HEK293T (cell line): ENCODE measurements at regions not wholly inside any gene's neighbourhood (a gene's known extent, or its start where the extent isn't known, plus 50 kb on each side); places are given as distances from the start of the nearest gene placed in this dataset.

Experiments
- CTBP1 ChIP-seq: fragments of 450-650 bp; IDR thresholded peaks from 2 replicates; pipeline ENCODE4 v1.6.1; 2016; ENCODE audit warnings: borderline replicate concordance
- ELF4 ChIP-seq: fragments of 450-650 bp; IDR thresholded peaks from 2 replicates; pipeline ENCODE4 v1.6.1; 2017; ENCODE audit warnings: antibody characterized with exemption
- FOXA1 ChIP-seq: fragments of 450-650 bp; IDR thresholded peaks from 2 replicates; pipeline ENCODE4 v1.6.1; 2016; ENCODE audit warnings: mild to moderate bottlenecking
- FOXK2 ChIP-seq: fragments of 450-650 bp; IDR thresholded peaks from 2 replicates; pipeline ENCODE4 v1.6.1; 2016; ENCODE audit warnings: mild to moderate bottlenecking
- FOXM1 ChIP-seq: fragments of 450-650 bp; IDR thresholded peaks from 2 replicates; pipeline ENCODE4 v1.6.1; 2017; ENCODE audit warnings: mild to moderate bottlenecking, borderline replicate concordance
- HDGF ChIP-seq: fragments of 450-650 bp; IDR thresholded peaks from 2 replicates; pipeline ENCODE4 v1.6.1; 2017; ENCODE audit warnings: antibody characterized with exemption, borderline replicate concordance
- L3MBTL2 ChIP-seq: fragments of 450-650 bp; conservative IDR thresholded peaks from 2 replicates; pipeline ENCODE4 v1.6.1; 2016; ENCODE audit warnings: mild to moderate bottlenecking
- LEF1 ChIP-seq: fragments of 450-650 bp; IDR thresholded peaks from 2 replicates; pipeline ENCODE4 v1.6.1; 2017; ENCODE audit warnings: mild to moderate bottlenecking, borderline replicate concordance
- PKNOX1 ChIP-seq: fragments of 450-650 bp; IDR thresholded peaks from 2 replicates; pipeline ENCODE4 v1.6.1; 2016
- SP1 ChIP-seq: fragments of 450-650 bp; IDR thresholded peaks from 2 replicates; pipeline ENCODE4 v1.6.1; 2017
- TARDBP ChIP-seq: fragments of 450-650 bp; IDR thresholded peaks from 2 replicates; pipeline ENCODE4 v1.6.1; 2016

DNA sequence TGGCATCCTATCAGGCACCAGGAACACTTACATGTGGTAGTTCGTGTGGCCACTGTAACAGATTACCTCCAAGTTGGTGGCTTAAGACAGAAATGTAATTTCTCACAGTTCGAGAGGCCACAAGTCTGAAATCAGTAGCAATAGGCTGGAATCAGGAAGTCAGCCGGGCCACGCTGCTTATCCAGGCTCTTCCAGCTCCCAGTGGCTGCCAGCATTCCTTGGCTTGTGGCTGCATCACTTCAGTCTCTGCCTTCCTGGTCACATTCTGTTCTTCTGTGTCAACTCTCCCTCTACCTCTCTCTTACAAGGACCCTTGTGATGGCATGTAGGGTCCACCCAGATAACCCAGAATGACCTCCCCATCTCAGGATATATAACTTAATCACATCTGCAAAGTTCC is 78.7 kb upstream of the MSX2 start:
- TF ChIP-seq FOXM1 (no peak), SP1 (no peak), TARDBP (no peak), PKNOX1 (no peak), ELF4 (no peak), LEF1 (no peak), FOXK2 (no peak), FOXA1 (no peak), L3MBTL2 (no peak), CTBP1 (no peak), HDGF (no peak)
